IMR-90 (cell line): ENCODE measurements at regions not wholly inside any gene's neighbourhood (a gene's known extent, or its start where the extent isn't known, plus 50 kb on each side); places are given as distances from the start of the nearest gene placed in this dataset.
A peak's percentile ranks its signal among the peaks of the same experiment; 100 is the strongest.

ENCODE experiments used
- ATAC-seq: fragments of 200-7000 bp; cut with Tn5 transposase; 2 replicates; pipeline ENCODE4 v1.9.1; 2020; ENCODE audit warnings: low read depth, mild to moderate bottlenecking, moderate library complexity
- BruUV-seq: library from RNA; stranded (reverse); fragments of 400-500 nt; replicated peaks from 2 replicates; lab custom pipeline; 2021; lab: Mats Ljungman, UMichigan
- CTCF ChIA-PET: fragments of 300-600 bp; formaldehyde crosslinking; extraction: SDS; loops from one replicate; lab custom pipeline; 2021; ENCODE audit warnings: antibody characterized with exemption; lab: Yijun Ruan, JAX
- POLR2A ChIA-PET: fragments of 300-600 bp; sonication (Branson Sonifier 250); formaldehyde crosslinking; loops from one replicate; lab custom pipeline; 2022; ENCODE audit warnings: antibody characterized with exemption; ENCODE audit not compliant: unreplicated experiment; lab: Charles Lee
- DNase-seq: peaks from one replicate; pipeline ENCODE4 v3.0.0; 2013
- H2AFZ ChIP-seq: replicated peaks from 2 replicates; pipeline ENCODE3; 2013; ENCODE audit warnings: low read length, mild to moderate bottlenecking; ENCODE audit not compliant: poor library complexity
- H2AK5ac ChIP-seq: 2 replicates; pipeline ENCODE4 v1.6.1; 2013; ENCODE audit warnings: low read depth, low read length, inconsistent platforms
- H2AK9ac ChIP-seq: replicated peaks from 2 replicates; pipeline ENCODE3; 2013; ENCODE audit warnings: mild to moderate bottlenecking, low read depth, low read length, moderate library complexity; ENCODE audit not compliant: poor library complexity
- H2BK120ac ChIP-seq: 2 replicates; pipeline ENCODE4 v1.6.1; 2013; ENCODE audit warnings: low read depth, low read length, inconsistent platforms
- H2BK15ac ChIP-seq: 3 replicates; pipeline ENCODE4 v1.6.1; 2013; ENCODE audit warnings: low read depth, low read length, inconsistent platforms
- H2BK20ac ChIP-seq: 2 replicates; pipeline ENCODE4 v1.6.1; 2013; ENCODE audit warnings: low read depth, mild to moderate bottlenecking, inconsistent platforms, low read length, moderate library complexity
- H2BK5ac ChIP-seq: 2 replicates; pipeline ENCODE4 v1.6.1; 2013; ENCODE audit warnings: mild to moderate bottlenecking, low read depth, low read length, inconsistent platforms; ENCODE audit not compliant: poor library complexity, severe bottlenecking
- H3K14ac ChIP-seq: replicated peaks from 2 replicates; pipeline ENCODE4 v1.6.1; 2013; ENCODE audit warnings: low read depth, low read length, inconsistent platforms
- H3K18ac ChIP-seq: 2 replicates; pipeline ENCODE4 v1.6.1; 2013; ENCODE audit warnings: low read depth, low read length, control low read depth
- H3K23ac ChIP-seq: 2 replicates; pipeline ENCODE4 v1.6.1; 2013; ENCODE audit warnings: low read depth, low read length, inconsistent platforms
- H3K27ac ChIP-seq: 2 replicates; pipeline ENCODE4 v1.5.1; 2013; ENCODE audit warnings: mild to moderate bottlenecking, control low read depth, low read length; ENCODE audit not compliant: insufficient read depth
- H3K27me3 ChIP-seq: 2 replicates; pipeline ENCODE4 v1.6.1; 2013; ENCODE audit warnings: low read length; ENCODE audit not compliant: control insufficient read depth, insufficient read depth
- H3K36me3 ChIP-seq: 2 replicates; pipeline ENCODE4 v1.6.1; 2013; ENCODE audit warnings: low read length, mixed read lengths; ENCODE audit not compliant: control insufficient read depth, insufficient read depth
- H3K4ac ChIP-seq: 2 replicates; pipeline ENCODE4 v1.6.1; 2013; ENCODE audit warnings: low read depth, low read length, inconsistent platforms
- H3K4me1 ChIP-seq: 2 replicates; pipeline ENCODE4 v1.6.1; 2013; ENCODE audit warnings: low read length, mixed read lengths; ENCODE audit not compliant: control insufficient read depth, insufficient read depth
- H3K4me2 ChIP-seq: 2 replicates; pipeline ENCODE4 v1.6.1; 2013; ENCODE audit warnings: low read depth, mild to moderate bottlenecking, control low read depth, low read length, moderate library complexity
- H3K4me3 ChIP-seq: 2 replicates; pipeline ENCODE4 v1.5.1; 2013; ENCODE audit warnings: low read depth, mild to moderate bottlenecking, control low read depth, low read length, moderate library complexity; ENCODE audit not compliant: insufficient read depth
- H3K56ac ChIP-seq: 2 replicates; pipeline ENCODE4 v1.6.1; 2013; ENCODE audit warnings: low read length, inconsistent platforms; ENCODE audit not compliant: insufficient read depth; ENCODE audit errors: extremely low read depth
- H3K79me1 ChIP-seq, 2 experiments: 2 replicates each; pipeline ENCODE4 v1.6.1; 2013; ENCODE audit warnings: low read length in 2 of 2, inconsistent platforms in 1 of 2, low read depth in 1 of 2
- H3K9ac ChIP-seq: 2 replicates; pipeline ENCODE4 v1.6.1; 2013; ENCODE audit warnings: low read depth, low read length, control low read depth
- H3K9me1 ChIP-seq: 2 replicates; pipeline ENCODE4 v1.6.1; 2013; ENCODE audit warnings: low read length, inconsistent platforms; ENCODE audit not compliant: insufficient read depth
- H3K9me3 ChIP-seq: 2 replicates; pipeline ENCODE4 v1.6.1; 2013; ENCODE audit warnings: low read length; ENCODE audit not compliant: control insufficient read depth, insufficient read depth
- H4K20me1 ChIP-seq: 2 replicates; pipeline ENCODE4 v1.6.1; 2013; ENCODE audit warnings: low read length, inconsistent platforms; ENCODE audit not compliant: insufficient read depth
- H4K5ac ChIP-seq: 2 replicates; pipeline ENCODE4 v1.6.1; 2013; ENCODE audit warnings: mild to moderate bottlenecking, low read depth, low read length, control low read depth
- H4K8ac ChIP-seq, 2 experiments: 2 replicates each; pipeline ENCODE4 v1.6.1; 2013; ENCODE audit warnings: low read depth in 2 of 2, low read length in 2 of 2, control low read depth in 1 of 2, inconsistent platforms in 1 of 2
- H4K91ac ChIP-seq: 2 replicates; pipeline ENCODE4 v1.6.1; 2013; ENCODE audit warnings: low read depth, low read length, inconsistent platforms; ENCODE audit not compliant: insufficient read depth
- CTCF ChIP-seq: conservative IDR thresholded peaks from 2 replicates; pipeline ENCODE4 v1.5.1; 2012; ENCODE audit warnings: mild to moderate bottlenecking, low read depth, low read length, improper control_type of control experiment
- MAFK ChIP-seq: IDR thresholded peaks from 2 replicates; pipeline ENCODE4 v1.6.1; 2012; ENCODE audit warnings: low read depth, low read length, improper control_type of control experiment
- WGBS, 2 experiments: methylation state at CpG; one replicate each; pipeline versions ENCODE4 v1.1.5 to v1.1.7; 2013; ENCODE audit warnings: missing lambda C conversion rate in 2 of 2; ENCODE audit not compliant: insufficient read length in 1 of 2; ENCODE audit errors: extremely low coverage in 2 of 2; 5-methylcytosine and 5-hydroxymethylcytosine counted together
- dilution Hi-C: fragments of 300-500 bp; cut with HindIII; formaldehyde crosslinking; loops from one replicate; pipeline ENCODE4 v1.14.3; 2018; ENCODE audit warnings: low sequenced_read_pairs; ENCODE audit not compliant: unreplicated experiment
- in situ Hi-C: fragments of 300-500 bp; cut with MboI; formaldehyde crosslinking; loops from 3 replicates; pipeline ENCODE4 v1.14.3; 2019; ENCODE audit warnings: low sequenced_read_pairs, inconsistent platforms, mixed read lengths
- intact Hi-C: fragments of 100-400 bp; cut with micrococcal nuclease; formaldehyde crosslinking; loops from 2 replicates; pipeline ENCODE4 v1.10.0; 2022

GRCh38 chr11:29452146-29452545 lies 564.7 kb downstream of the KCNA4 start:
- no peak overlapping the region for H4K5ac ChIP-seq
- no peaks in the 10 kb centered on the region for H3K79me1 ChIP-seq
- peaks cover 1% of the 10 kb centered on the region; the same call in 1 of the 2 replicates for H3K4me1 ChIP-seq
- no peaks in the 10 kb centered on the region for H4K20me1 ChIP-seq
- H3K4me3 ChIP-seq, result no peak overlapping the region
- H3K27ac ChIP-seq, result no peak overlapping the region
- POLR2A ChIA-PET, result no interaction called here
- DNase-seq, result peak; percentile 71
- H3K9me3 ChIP-seq, result no peaks in the 10 kb centered on the region
- H3K18ac ChIP-seq, result no peak overlapping the region
- TF ChIP-seq CTCF, result no peak
- TF ChIP-seq MAFK, result 0 out of 2 replicates have a peak, but pooled peaks have one; percentile 3
- no peaks in the 10 kb centered on the region for H3K36me3 ChIP-seq
- ATAC-seq, result peak; percentile 55
- H2BK15ac ChIP-seq, result no peak overlapping the region
- intact Hi-C loops (no loop called here), dilution Hi-C loops (no loop called here), in situ Hi-C loops (no loop called here)
- no peak overlapping the region; the same call in 1 of the 2 replicates for H3K4me2 ChIP-seq
- H2BK5ac ChIP-seq, result no peak overlapping the region
- no peak overlapping the region for H4K8ac ChIP-seq
- no peak overlapping the region for H3K23ac ChIP-seq
- H3K56ac ChIP-seq, result no peak overlapping the region
- H2BK20ac ChIP-seq, result no peak overlapping the region
- WGBS, 2 experiments, result no CpG with 5 or more reads among the region's 1 CpG
- no peaks in the 10 kb centered on the region for H3K27me3 ChIP-seq
- no TSS peak for BruUV-seq
- H4K91ac ChIP-seq, result no peak overlapping the region
- no peak overlapping the region for H3K9ac ChIP-seq
- H2AFZ ChIP-seq, result no peak overlapping the region
- no peak overlapping the region for H2AK9ac ChIP-seq
- H2BK120ac ChIP-seq, result no peak overlapping the region
- H2AK5ac ChIP-seq, result no peak overlapping the region
- no peaks in the 10 kb centered on the region for H3K9me1 ChIP-seq
- no peak overlapping the region for H3K14ac ChIP-seq
- H3K4ac ChIP-seq, result no peak overlapping the region
- CTCF ChIA-PET, result no interaction called here
